ENCODE measurements at regions not wholly inside any gene's neighbourhood (a gene's known extent, or its start where the extent isn't known, plus 50 kb on each side); places are given as distances from the start of the nearest gene placed in this dataset.
"Not testable (repeated sequence)": the region's sequence is repeated elsewhere in the genome, so short reads cannot be mapped to it uniquely, and the experiment has no call there.

GRCh38 chr14:35931346-35931745 is 105.2 kb downstream of the BRMS1L start:
- H3K27ac ChIP-seq: no peak overlapping the region
- DNase-seq (ENCODE audit: low spot score): no peak
- H3K36me3 ChIP-seq: no peaks in the 10 kb centered on the region
- H3K9me3 ChIP-seq: no peaks in the 10 kb centered on the region
- no peak for TF ChIP-seq CTCF (IDR thresholded peaks at IDR 0.05)
- no peak for TF ChIP-seq POLR2AphosphoS5 (IDR thresholded peaks at IDR 0.05)
- no peak for TF ChIP-seq POLR2A (IDR thresholded peaks at IDR 0.05)
- intact Hi-C loops (cut with DNase I): no loop called here
- no peaks in the 10 kb centered on the region for H3K4me1 ChIP-seq (replicated peaks)
- no peak overlapping the region for H3K4me3 ChIP-seq
- no peaks in the 10 kb centered on the region for H3K27me3 ChIP-seq (replicated peaks; ENCODE audit: insufficient read depth)

GRCh38 chr14:35929186-35929585 is 103.0 kb downstream of the BRMS1L start:
- no peak for DNase-seq (ENCODE audit: low spot score)
- Histone ChIP-seq H3K4me3 (no peak overlapping the region), H3K9me3 (no peaks in the 10 kb centered on the region), H3K36me3 (no peaks in the 10 kb centered on the region), H3K27ac (no peak overlapping the region), H3K4me1 (replicated peaks) (no peaks in the 10 kb centered on the region), H3K27me3 (replicated peaks; ENCODE audit: insufficient read depth) (no peaks in the 10 kb centered on the region)
- TF ChIP-seq POLR2A (IDR thresholded peaks at IDR 0.05) (no peak), POLR2AphosphoS5 (IDR thresholded peaks at IDR 0.05) (peak; percentile 50), CTCF (IDR thresholded peaks at IDR 0.05) (no peak)
- intact Hi-C loops (cut with DNase I): no loop called here
- 47% methylated on average over 4 of the region's 4 CpGs for WGBS

GRCh38 chr14:35927727-35928126 is 101.6 kb downstream of the BRMS1L start:
- TF ChIP-seq CTCF (IDR thresholded peaks at IDR 0.05) (no peak), POLR2A (IDR thresholded peaks at IDR 0.05) (no peak), POLR2AphosphoS5 (IDR thresholded peaks at IDR 0.05) (no peak)
- no peak for DNase-seq (ENCODE audit: low spot score)
- H3K27ac ChIP-seq: no peak overlapping the region
- no peaks in the 10 kb centered on the region for H3K27me3 ChIP-seq (replicated peaks; ENCODE audit: insufficient read depth)
- WGBS: 71% methylated on average over 3 of the region's 3 CpGs
- no peaks in the 10 kb centered on the region for H3K9me3 ChIP-seq
- intact Hi-C loops (cut with DNase I): no loop called here
- H3K36me3 ChIP-seq: no peaks in the 10 kb centered on the region
- H3K4me3 ChIP-seq: no peak overlapping the region
- H3K4me1 ChIP-seq (replicated peaks): no peaks in the 10 kb centered on the region

- Histone ChIP-seq H3K36me3 (no peaks in the 10 kb centered on the region), H3K27ac (no peak overlapping the region), H3K4me1 (replicated peaks) (no peaks in the 10 kb centered on the region), H3K9me3 (no peaks in the 10 kb centered on the region), H3K27me3 (replicated peaks; ENCODE audit: insufficient read depth) (no peaks in the 10 kb centered on the region), H3K4me3 (no peak overlapping the region)
- intact Hi-C loops (cut with DNase I): no loop called here
- 91% methylated on average over 3 of the region's 3 CpGs for WGBS
- no peak for DNase-seq (ENCODE audit: low spot score)
- no peak for TF ChIP-seq POLR2AphosphoS5 (IDR thresholded peaks at IDR 0.05)
- no peak for TF ChIP-seq CTCF (IDR thresholded peaks at IDR 0.05)
- TF ChIP-seq POLR2A (IDR thresholded peaks at IDR 0.05): no peak
Measured at GRCh38 chr14:35925319-35925718, 99.2 kb downstream of the BRMS1L start.

- intact Hi-C loops (cut with DNase I); H3K4me3 ChIP-seq; DNase-seq (ENCODE audit: low spot score); H3K4me1 ChIP-seq (replicated peaks); H3K27ac ChIP-seq; H3K9me3 ChIP-seq; H3K27me3 ChIP-seq (replicated peaks; ENCODE audit: insufficient read depth); H3K36me3 ChIP-seq: not testable (repeated sequence)
- whole genome bisulfite sequencing: 81% methylated on average over 4 of the region's 4 CpGs
Measured at GRCh38 chr14:35922590-35922989, 96.5 kb downstream of the BRMS1L start.

Measured in prostate gland (tissue), 2 donors.